GM12878 (cell line): ENCODE measurements at regions not wholly inside any gene's neighbourhood (a gene's known extent, or its start where the extent isn't known, plus 50 kb on each side); places are given as distances from the start of the nearest gene placed in this dataset.

Source experiments
- ATAC-seq: fragments of 200-7000 bp; cut with Tn5 transposase; 3 replicates; pipeline ENCODE4 v1.9.1; 2020; ENCODE audit warnings: mild to moderate bottlenecking, moderate library complexity
- BruUV-seq: library from RNA; stranded (reverse); fragments of 400-500 nt; replicated peaks from 2 replicates; lab custom pipeline; 2021; lab: Mats Ljungman, UMichigan
- CTCF ChIA-PET: fragments of 300-600 bp; sonication (Branson Sonifier 250); formaldehyde crosslinking; extraction: SDS; loops from one replicate; lab custom pipeline; 2021; ENCODE audit warnings: inconsistent platforms; lab: Yijun Ruan, JAX
- POLR2A ChIA-PET: fragments of 350-600 bp; formaldehyde crosslinking; extraction: SDS; loops from one replicate; lab custom pipeline; 2021; ENCODE audit warnings: inconsistent platforms; lab: Charles Lee
- RAD21 ChIA-PET: fragments of 300-600 bp; sonication (Branson Sonifier 250); formaldehyde crosslinking; loops from one replicate; lab custom pipeline; 2023; ENCODE audit warnings: antibody characterized with exemption; ENCODE audit not compliant: unreplicated experiment; lab: Charles Lee
- SMC1A ChIA-PET: fragments of 300-600 bp; sonication (Branson Sonifier 250); formaldehyde crosslinking; loops from one replicate; lab custom pipeline; 2023; ENCODE audit not compliant: unreplicated experiment, uncharacterized antibody; lab: Charles Lee
- DNase-seq: peaks from one replicate; pipeline ENCODE4 v3.0.0-alpha.2; 2011; ENCODE audit warnings: low read depth, low spot score
- FAIRE-seq: peaks from 3 replicates; lab custom pipeline; 2011; peaks lifted over from hg19 to GRCh38; lab: Jason Lieb, UNC
- H2AFZ ChIP-seq: 2 replicates; pipeline ENCODE4 v1.6.0; 2011; ENCODE audit warnings: low read depth, low read length, control low read depth; ENCODE audit not compliant: control insufficient read depth
- H3K27ac ChIP-seq: 2 replicates; pipeline ENCODE4 v1.5.1; 2011; ENCODE audit warnings: control low read depth; ENCODE audit not compliant: control insufficient read depth, insufficient read depth
- H3K27me3 ChIP-seq, 2 experiments: replicated peaks in 1 of 2; 2 replicates each; pipeline versions ENCODE4 v1.6.0 to v1.6.1; 2011; ENCODE audit warnings: low read length in 1 of 2; ENCODE audit not compliant: control insufficient read depth in 2 of 2, insufficient read depth in 2 of 2
- H3K36me3 ChIP-seq, 2 experiments: 2 replicates each; pipeline ENCODE4 v1.5.1; 2011; ENCODE audit warnings: low read length in 1 of 2; ENCODE audit not compliant: control insufficient read depth in 2 of 2, insufficient read depth in 2 of 2
- H3K4me1 ChIP-seq: 2 replicates; pipeline ENCODE4 v1.6.1; 2011; ENCODE audit warnings: mild to moderate bottlenecking, low read length, moderate library complexity, mixed read lengths; ENCODE audit not compliant: control insufficient read depth, insufficient read depth
- H3K4me2 ChIP-seq: 2 replicates; pipeline ENCODE4 v1.6.0; 2011; ENCODE audit warnings: control low read depth; ENCODE audit not compliant: control insufficient read depth, insufficient read depth
- H3K4me3 ChIP-seq: fragments of 200-600 bp; sonication (generic); 2 replicates; pipeline ENCODE4 v1.5.1; 2016
- H3K79me2 ChIP-seq: 2 replicates; pipeline ENCODE4 v1.6.0; 2011; ENCODE audit warnings: low read length; ENCODE audit not compliant: control insufficient read depth, insufficient read depth
- H3K9ac ChIP-seq: 2 replicates; pipeline ENCODE4 v1.8.0; 2011; ENCODE audit warnings: low read length, control low read depth, mixed read lengths; ENCODE audit not compliant: control insufficient read depth, insufficient read depth
- H3K9me3 ChIP-seq: replicated peaks from 3 replicates; pipeline ENCODE4 v1.5.1; 2011; ENCODE audit warnings: mild to moderate bottlenecking, low read length; ENCODE audit not compliant: control insufficient read depth, insufficient read depth
- H4K20me1 ChIP-seq: 2 replicates; pipeline ENCODE4 v1.6.0; 2011; ENCODE audit not compliant: control insufficient read depth, insufficient read depth
- ATF2 ChIP-seq: IDR thresholded peaks from 2 replicates; pipeline ENCODE4 v1.6.1; 2012; ENCODE audit warnings: low read length, inconsistent platforms
- EED ChIP-seq: sonication (generic); IDR thresholded peaks from 2 replicates; pipeline ENCODE4 v1.6.1; 2016; ENCODE audit warnings: antibody characterized with exemption, low read depth
- EP300 ChIP-seq, 2 experiments: fragments of 150-350 bp in 1 of 2; IDR thresholded peaks; 2 replicates each; pipeline ENCODE4 v1.6.1; 2011 to 2012; ENCODE audit warnings: low read depth in 2 of 2, low read length in 2 of 2, borderline replicate concordance in 1 of 2, improper control_type of control experiment in 1 of 2, inconsistent platforms in 1 of 2; ENCODE audit not compliant: control insufficient read depth in 1 of 2
- HCFC1 ChIP-seq: fragments of 150-350 bp; IDR thresholded peaks from 2 replicates; pipeline ENCODE4 v1.6.1; 2014; ENCODE audit warnings: low read length
- HDAC2 ChIP-seq: fragments of 200-600 bp; sonication (generic); IDR thresholded peaks from 2 replicates; pipeline ENCODE4 v1.6.1; 2017
- HSF1 ChIP-seq: fragments of 150-350 bp; IDR thresholded peaks from 2 replicates; pipeline ENCODE4 v1.6.1; 2014; ENCODE audit warnings: mild to moderate bottlenecking, low read depth, low read length
- IRF4 ChIP-seq: IDR thresholded peaks from 2 replicates; pipeline ENCODE4 v1.6.1; 2011; ENCODE audit warnings: low read depth, low read length
- KAT2A ChIP-seq: conservative IDR thresholded peaks from 2 replicates; pipeline ENCODE4 v1.6.1; 2011; ENCODE audit warnings: low read depth, low read length; ENCODE audit not compliant: control insufficient read depth
- MEF2B ChIP-seq: fragments of 450-650 bp; IDR thresholded peaks from 2 replicates; pipeline ENCODE4 v1.6.1; 2018; ENCODE audit warnings: mild to moderate bottlenecking, moderate library complexity; ENCODE audit not compliant: partially characterized antibody, poor library complexity, severe bottlenecking
- MXI1 ChIP-seq: fragments of 150-350 bp; IDR thresholded peaks from 2 replicates; pipeline ENCODE4 v1.6.1; 2011; ENCODE audit warnings: low read depth, mild to moderate bottlenecking, inconsistent platforms, low read length, improper control_type of control experiment
- NFIC ChIP-seq: IDR thresholded peaks from 2 replicates; pipeline ENCODE4 v1.6.1; 2012; ENCODE audit warnings: low read depth, mild to moderate bottlenecking, inconsistent platforms, low read length, moderate library complexity
- PKNOX1 ChIP-seq: fragments of 450-650 bp; IDR thresholded peaks from 2 replicates; pipeline ENCODE4 v1.6.1; 2016; ENCODE audit warnings: mild to moderate bottlenecking
- PRDM15 ChIP-seq: fragments of 450-650 bp; formaldehyde crosslinking; IDR thresholded peaks from 2 replicates; pipeline ENCODE4 v1.4.0; 2020; ENCODE audit warnings: mild to moderate bottlenecking, moderate library complexity
- RFX5 ChIP-seq: IDR thresholded peaks from 2 replicates; pipeline ENCODE4 v1.6.1; 2011; ENCODE audit warnings: low read depth, low read length, improper control_type of control experiment
- SUPT20H ChIP-seq: IDR thresholded peaks from 2 replicates; pipeline ENCODE4 v1.6.1; 2011; ENCODE audit warnings: low read depth, mild to moderate bottlenecking, low read length, moderate library complexity, borderline replicate concordance; ENCODE audit not compliant: control insufficient read depth
- WRNIP1 ChIP-seq: IDR thresholded peaks from 2 replicates; pipeline ENCODE4 v1.6.1; 2011; ENCODE audit warnings: low read depth, low read length, improper control_type of control experiment, borderline replicate concordance
- YBX1 ChIP-seq: fragments of 450-650 bp; IDR thresholded peaks from 2 replicates; pipeline ENCODE4 v1.6.1; 2016; ENCODE audit warnings: antibody characterized with exemption
- ZNF217 ChIP-seq: fragments of 450-650 bp; IDR thresholded peaks from 2 replicates; pipeline ENCODE4 v1.6.1; 2017; ENCODE audit warnings: antibody characterized with exemption, mild to moderate bottlenecking
- ZZZ3 ChIP-seq: IDR thresholded peaks from 2 replicates; pipeline ENCODE4 v1.6.1; 2011; ENCODE audit warnings: low read depth; ENCODE audit not compliant: control insufficient read depth, insufficient read length
- in situ Hi-C: fragments of 300-500 bp; cut with MboI; formaldehyde crosslinking; loops from 9 replicates; pipeline ENCODE4 v1.14.3; 2018; ENCODE audit warnings: mixed read lengths
- intact Hi-C: fragments of 100-400 bp; cut with micrococcal nuclease; formaldehyde crosslinking; loops from one replicate; pipeline ENCODE4 v1.14.2; 2022; ENCODE audit not compliant: unreplicated experiment

GRCh38 chr3:94494992-94495391 lies 432.1 kb downstream of the NSUN3 start:
- no peak overlapping the region for H3K4me3 ChIP-seq
- ChIA-PET POLR2A (no interaction called here), CTCF (interaction anchor here (0.6 kb wide), 1 partner anchor 1216 kb away, joined by 3 read pairs; no protein-coding TSS in a partner anchor), RAD21 (no interaction called here), SMC1A (no interaction called here)
- ATAC-seq = no peak
- no peaks in the 10 kb centered on the region for H3K4me1 ChIP-seq
- H2AFZ ChIP-seq = no peak overlapping the region
- no peaks in the 10 kb centered on the region for H3K27me3 ChIP-seq
- no peak for DNase-seq
- H3K36me3 ChIP-seq = no peaks in the 10 kb centered on the region
- FAIRE-seq = no peak
- H3K9ac ChIP-seq = no peak overlapping the region
- no peaks in the 10 kb centered on the region for H4K20me1 ChIP-seq
- no peak overlapping the region for H3K27ac ChIP-seq
- H3K79me2 ChIP-seq = no peaks in the 10 kb centered on the region
- no peak overlapping the region for H3K4me2 ChIP-seq
- intact Hi-C loops = no loop called here
- H3K9me3 ChIP-seq = no peaks in the 10 kb centered on the region
- in situ Hi-C loops = no loop called here
- no TSS peak for BruUV-seq
- no peak for TF ChIP-seq PKNOX1
- no peak for TF ChIP-seq HSF1
- no peak for TF ChIP-seq IRF4
- TF ChIP-seq ZNF217 = no peak
- no peak for TF ChIP-seq EED
- no peak for TF ChIP-seq HDAC2
- no peak for TF ChIP-seq MEF2B
- TF ChIP-seq ZZZ3 = no peak
- TF ChIP-seq SUPT20H = no peak
- TF ChIP-seq MXI1 = no peak
- no peak for TF ChIP-seq HCFC1
- no peak for TF ChIP-seq NFIC
- no peak for TF ChIP-seq YBX1
- no peak for TF ChIP-seq ATF2
- TF ChIP-seq EP300 (IDR thresholded peaks at IDR 0.05; ENCODE audit: borderline replicate concordance in 1 of 2, control insufficient read depth in 1 of 2, low read depth in 2 of 2, low read length in 2 of 2) = no peak
- no peak for TF ChIP-seq WRNIP1
- TF ChIP-seq KAT2A = no peak
- no peak for TF ChIP-seq RFX5
- no peak for TF ChIP-seq PRDM15 (CRISPR knock-in tag)
